GM12875 (cell line): ENCODE measurements at regions not wholly inside any gene's neighbourhood (a gene's known extent, or its start where the extent isn't known, plus 50 kb on each side); places are given as distances from the start of the nearest gene placed in this dataset.

Experiments used
- H3K4me3 ChIP-seq: one replicate; pipeline ENCODE4 v1.5.1; 2011; ENCODE audit warnings: low read depth, low read length, control low read depth
- CTCF ChIP-seq: IDR thresholded peaks from 2 replicates; pipeline ENCODE4 v1.5.1; 2011; ENCODE audit warnings: low read depth, mild to moderate bottlenecking, control low read depth, inconsistent platforms, low read length, moderate library complexity, borderline replicate concordance; ENCODE audit not compliant: insufficient read depth

- no peak for TF ChIP-seq CTCF
- H3K4me3 ChIP-seq = no peak overlapping the region
Observed at GRCh38 chr5:12645582-12645981, 741.3 kb upstream of the CTNND2 start.

DNA sequence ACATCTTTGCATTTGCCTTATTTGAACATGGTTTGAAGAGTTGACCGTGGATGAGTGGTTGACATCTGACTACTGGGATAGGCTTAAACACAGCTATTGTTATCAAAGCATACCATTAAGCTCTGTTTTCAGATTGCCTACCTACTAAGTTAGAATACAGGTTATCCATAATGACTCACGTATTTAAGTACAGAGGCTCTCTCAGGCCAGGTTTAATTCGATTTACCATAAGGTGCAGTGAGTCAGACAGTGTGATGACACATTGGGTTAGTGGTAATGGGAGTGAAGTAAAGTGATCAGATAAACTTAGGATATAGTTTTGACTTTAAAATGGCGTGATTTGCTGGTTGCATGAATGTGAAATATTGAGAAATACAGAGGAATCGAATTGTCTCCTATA, 732.0 kb upstream of the CTNND2 start:
- H3K4me3 ChIP-seq = no peak overlapping the region
- TF ChIP-seq CTCF = no peak

DNA sequence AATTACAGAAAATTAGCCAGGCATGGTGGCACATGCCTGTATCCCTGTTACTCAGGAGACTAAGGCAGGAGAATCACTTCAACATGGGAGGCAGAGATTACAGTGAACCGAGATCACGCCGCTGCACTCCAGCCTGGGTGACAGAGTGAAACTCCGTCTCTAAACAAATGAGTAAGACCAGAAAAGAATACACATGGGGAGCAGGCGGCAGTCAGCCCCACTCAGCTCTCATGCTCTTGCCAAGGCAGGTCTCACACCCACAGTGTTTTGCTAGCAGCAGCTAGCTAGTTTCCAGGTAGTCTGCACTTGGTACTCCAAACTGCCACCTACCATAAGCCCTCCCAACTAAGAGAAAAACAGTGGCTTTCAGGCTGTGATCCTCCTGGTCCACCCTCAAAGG, 722.3 kb upstream of the CTNND2 start:
- no peak for TF ChIP-seq CTCF
- no peak overlapping the region for H3K4me3 ChIP-seq

GRCh38 chr5:12625667-12626263, 721.5 kb upstream of the CTNND2 start:
- no peak for TF ChIP-seq CTCF
- no peak overlapping the region for H3K4me3 ChIP-seq

DNA sequence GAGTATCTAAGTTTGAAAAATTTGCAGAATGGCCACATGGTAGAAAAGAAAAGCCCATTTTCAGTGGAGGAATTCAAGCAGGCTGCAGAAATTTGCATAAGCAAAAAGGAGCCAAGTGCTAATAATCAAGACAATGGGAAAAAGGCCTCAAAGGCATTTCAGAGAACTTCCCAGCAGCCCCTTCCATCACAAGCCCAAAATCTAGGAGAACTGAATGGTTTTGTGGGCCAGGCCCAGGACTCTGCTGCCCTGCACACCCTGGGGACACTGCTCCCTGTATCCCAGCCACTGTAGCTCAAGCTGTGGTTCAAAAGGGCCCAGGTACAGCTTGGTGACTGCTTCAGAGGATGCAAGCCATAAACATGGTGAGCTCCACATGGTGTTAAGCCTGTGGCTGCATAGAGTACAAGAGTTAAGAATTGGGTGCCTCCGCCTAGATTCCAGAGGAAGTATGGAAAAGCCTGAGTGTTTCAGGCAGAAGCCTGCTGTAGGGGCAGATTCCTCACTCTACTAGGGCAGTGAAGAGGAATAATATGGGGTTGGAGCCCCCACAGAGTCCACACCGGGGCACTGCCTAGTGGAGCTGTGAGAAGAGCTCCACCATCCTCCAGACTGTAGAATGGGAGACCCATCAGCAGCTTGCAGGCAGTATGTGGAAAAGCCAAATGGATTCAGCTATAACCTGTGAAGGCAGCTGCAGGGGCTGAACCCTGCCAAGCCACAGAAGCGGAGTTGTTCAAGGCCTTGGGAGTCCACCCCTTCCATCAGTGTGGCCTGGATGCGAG, 720.7 kb upstream of the CTNND2 start:
- no peak overlapping the region for H3K4me3 ChIP-seq
- no peak for TF ChIP-seq CTCF

DNA sequence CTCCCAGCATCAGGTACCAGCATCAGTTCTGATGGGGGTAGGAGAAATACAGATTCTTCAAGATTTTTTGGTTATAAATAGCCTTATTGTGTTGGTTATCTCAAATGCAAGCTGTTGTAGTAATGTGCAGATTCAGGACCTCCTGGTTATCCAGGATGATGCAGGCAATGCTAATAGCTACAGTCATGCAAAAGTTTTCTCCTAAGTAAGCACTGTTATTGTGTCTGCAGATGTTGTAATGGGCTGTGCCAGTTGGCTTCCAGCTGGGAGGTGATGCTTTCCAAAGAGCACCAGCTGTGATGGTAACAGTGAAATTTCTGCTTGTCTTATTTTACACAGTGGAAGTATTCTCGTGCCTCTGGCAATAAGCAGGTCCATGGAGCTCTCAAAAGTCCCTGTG, 719.2 kb upstream of the CTNND2 start:
- TF ChIP-seq CTCF = no peak
- no peak overlapping the region for H3K4me3 ChIP-seq

DNA sequence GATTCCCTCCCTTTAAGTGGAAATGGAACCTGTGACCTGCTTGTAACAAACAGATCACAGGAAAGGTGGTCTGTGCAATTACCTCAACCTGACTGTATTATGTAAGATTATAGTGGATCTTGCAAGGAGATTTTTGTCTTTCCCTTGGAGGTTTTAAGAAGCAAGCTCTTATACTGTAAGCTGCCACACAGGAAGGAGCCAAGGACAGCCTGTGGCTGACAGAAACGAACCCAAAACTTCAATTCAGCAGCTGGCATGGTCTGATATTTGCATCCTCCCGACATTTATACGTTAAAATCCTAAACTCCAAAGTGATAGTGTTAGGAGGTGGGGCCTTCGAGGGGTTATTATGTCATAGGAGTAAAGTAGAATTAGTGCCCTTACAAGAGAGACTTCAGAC, 711.8 kb upstream of the CTNND2 start:
- no peak overlapping the region for H3K4me3 ChIP-seq
- TF ChIP-seq CTCF = no peak
